NCI-H748 (cell line): ENCODE measurements at regions not wholly inside any gene's neighbourhood (a gene's known extent, or its start where the extent isn't known, plus 50 kb on each side); places are given as distances from the start of the nearest gene placed in this dataset.

ENCODE experiments used
- DNase-seq: peaks from one replicate; lab custom pipeline; 2025; ENCODE audit not compliant: unreplicated experiment; lab: John Stamatoyannopoulos, UW

DNA sequence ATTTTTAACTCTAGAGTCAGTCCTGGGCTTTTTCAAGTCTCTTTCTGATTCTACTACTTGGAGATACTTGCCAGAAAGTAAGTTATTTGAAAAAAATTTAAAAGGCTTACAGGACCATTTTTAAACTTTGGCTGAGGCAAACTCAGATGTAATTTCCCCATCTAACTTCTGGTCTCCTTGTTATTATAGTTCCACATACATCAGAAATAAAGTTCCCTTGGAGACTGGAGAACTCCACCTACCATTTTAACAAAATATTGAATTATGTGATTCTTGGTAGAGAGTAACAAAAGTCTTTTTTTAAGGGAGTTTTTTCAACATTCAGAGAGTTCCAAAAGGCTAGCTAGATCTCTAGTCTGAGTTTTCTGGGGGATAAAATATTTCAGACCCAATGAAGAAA lies 56.3 kb upstream of the SNX2 start:
- DNase-seq: no peak

- DNase-seq: no peak
Measured at GRCh38 chr5:122719991-122720746, 54.7 kb upstream of the SNX2 start.

DNA sequence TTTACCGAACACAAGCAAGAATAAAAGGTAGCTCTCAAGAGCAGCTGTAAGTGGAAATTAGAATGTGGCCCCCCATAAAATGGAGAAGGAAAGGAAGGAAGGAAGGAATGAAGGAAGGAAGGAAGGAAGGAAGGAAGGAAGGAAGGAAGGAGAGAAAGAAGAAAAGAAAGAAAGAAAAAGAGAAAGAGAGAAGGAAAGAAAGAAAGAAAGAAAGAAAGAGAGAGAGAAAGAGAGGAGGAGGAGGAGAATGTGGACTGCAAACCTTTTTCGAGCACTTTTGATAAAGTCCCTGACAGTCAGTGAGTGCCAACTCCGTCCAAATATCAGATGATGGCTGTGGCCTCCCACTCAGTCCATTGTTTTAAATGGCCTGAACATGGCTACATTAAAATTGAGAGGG lies 53.8 kb upstream of the SNX2 start:
- DNase-seq: no peak

DNA sequence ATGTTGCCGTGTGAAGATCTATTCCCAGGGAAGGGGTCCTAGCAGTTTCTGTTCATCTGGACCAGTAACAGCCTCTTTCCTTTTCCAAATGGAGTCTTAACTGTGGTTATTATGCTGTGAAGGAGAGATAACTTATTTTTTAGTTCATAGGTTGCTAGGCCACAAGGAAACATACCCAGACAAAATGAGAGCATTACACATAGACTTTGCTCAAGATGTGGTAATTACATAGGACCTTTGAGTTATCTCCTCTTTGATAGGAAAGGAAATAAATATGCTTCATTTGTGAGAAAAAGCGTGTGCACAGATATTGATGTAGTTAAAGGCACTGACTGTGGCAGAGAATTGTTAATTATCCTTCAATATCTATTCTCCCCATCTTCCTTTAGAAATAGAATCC lies 52.5 kb upstream of the SNX2 start:
- no peak for DNase-seq

GRCh38 chr5:122723606-122724352 lies 51.1 kb upstream of the SNX2 start:
- no peak for DNase-seq
